IPS-20b (cell line): ENCODE measurements at regions not wholly inside any gene's neighbourhood (a gene's known extent, or its start where the extent isn't known, plus 50 kb on each side); places are given as distances from the start of the nearest gene placed in this dataset.

ENCODE experiments used
- H3K27ac ChIP-seq: one replicate; pipeline ENCODE4 v1.5.1; 2013; ENCODE audit warnings: low read length
- H3K27me3 ChIP-seq: 2 replicates; pipeline ENCODE4 v1.6.1; 2013; ENCODE audit warnings: mild to moderate bottlenecking, low read length, inconsistent platforms; ENCODE audit not compliant: insufficient read depth
- H3K36me3 ChIP-seq: 2 replicates; pipeline ENCODE4 v1.6.1; 2013; ENCODE audit warnings: low read depth, mild to moderate bottlenecking, inconsistent platforms, low read length, moderate library complexity; ENCODE audit not compliant: insufficient read depth
- H3K4me1 ChIP-seq: 2 replicates; pipeline ENCODE4 v1.6.1; 2013; ENCODE audit warnings: mild to moderate bottlenecking, control low read depth, inconsistent platforms, low read length, moderate library complexity; ENCODE audit not compliant: insufficient read depth
- H3K4me3 ChIP-seq: 2 replicates; pipeline ENCODE4 v1.5.1; 2013; ENCODE audit warnings: mild to moderate bottlenecking, low read length, inconsistent platforms
- H3K9ac ChIP-seq: 2 replicates; pipeline ENCODE4 v1.6.1; 2013; ENCODE audit warnings: low read depth, mild to moderate bottlenecking, inconsistent platforms, low read length, moderate library complexity
- H3K9me3 ChIP-seq: 2 replicates; pipeline ENCODE4 v1.6.1; 2013; ENCODE audit warnings: mild to moderate bottlenecking, low read depth, low read length, inconsistent platforms; ENCODE audit not compliant: insufficient read depth

- Histone ChIP-seq H3K27ac (no peak overlapping the region), H3K9ac (no peak overlapping the region), H3K4me3 (no peak overlapping the region), H3K27me3 (no peaks in the 10 kb centered on the region), H3K9me3 (no peaks in the 10 kb centered on the region), H3K4me1 (peaks cover 10% of the 10 kb centered on the region; the same call in 1 of the 2 replicates), H3K36me3 (no peaks in the 10 kb centered on the region)
Measured at GRCh38 chr5:3518051-3518450, 77.6 kb upstream of the IRX1 start.

- no peaks in the 10 kb centered on the region for H3K36me3 ChIP-seq
- H3K27me3 ChIP-seq = no peaks in the 10 kb centered on the region
- H3K4me1 ChIP-seq = peaks cover 10% of the 10 kb centered on the region; the same call in 1 of the 2 replicates
- H3K27ac ChIP-seq = no peak overlapping the region
- H3K9ac ChIP-seq = no peak overlapping the region
- H3K4me3 ChIP-seq = no peak overlapping the region
- H3K9me3 ChIP-seq = no peaks in the 10 kb centered on the region
Measured at GRCh38 chr5:3517348-3517747, 78.3 kb upstream of the IRX1 start.

- Histone ChIP-seq H3K4me1 (peaks cover 7% of the 10 kb centered on the region; the same call in 1 of the 2 replicates), H3K9me3 (peaks cover 16% of the 10 kb centered on the region), H3K36me3 (no peaks in the 10 kb centered on the region), H3K4me3 (no peak overlapping the region), H3K9ac (no peak overlapping the region), H3K27ac (no peak overlapping the region), H3K27me3 (no peaks in the 10 kb centered on the region)
Measured at GRCh38 chr5:3512361-3513095, 83.1 kb upstream of the IRX1 start.

GRCh38 chr5:3511934-3512333 is 83.7 kb upstream of the IRX1 start:
- H3K9ac ChIP-seq = no peak overlapping the region
- H3K36me3 ChIP-seq = no peaks in the 10 kb centered on the region
- no peaks in the 10 kb centered on the region for H3K27me3 ChIP-seq
- H3K27ac ChIP-seq = no peak overlapping the region
- H3K4me3 ChIP-seq = no peak overlapping the region
- peaks cover 16% of the 10 kb centered on the region for H3K9me3 ChIP-seq
- H3K4me1 ChIP-seq = peaks cover 1% of the 10 kb centered on the region; the same call in 1 of the 2 replicates

GRCh38 chr5:3511519-3511918 is 84.1 kb upstream of the IRX1 start:
- H3K4me3 ChIP-seq = no peak overlapping the region

GRCh38 chr5:3510642-3511417 is 84.8 kb upstream of the IRX1 start:
- Histone ChIP-seq H3K9me3 (peaks cover 16% of the 10 kb centered on the region), H3K4me3 (no peak overlapping the region), H3K9ac (no peak overlapping the region), H3K27ac (no peak overlapping the region), H3K36me3 (no peaks in the 10 kb centered on the region), H3K4me1 (no peaks in the 10 kb centered on the region; the same call in 1 of the 2 replicates), H3K27me3 (no peaks in the 10 kb centered on the region)

More at GRCh38 chr5:3511519-3511918, 84.1 kb upstream of the IRX1 start:
- H3K27me3 ChIP-seq = no peaks in the 10 kb centered on the region
- peaks cover 16% of the 10 kb centered on the region for H3K9me3 ChIP-seq
- H3K36me3 ChIP-seq = no peaks in the 10 kb centered on the region
- H3K4me1 ChIP-seq = no peaks in the 10 kb centered on the region; the same call in 1 of the 2 replicates
- no peak overlapping the region for H3K27ac ChIP-seq
- no peak overlapping the region for H3K9ac ChIP-seq

GRCh38 chr5:3509290-3509689 is 86.3 kb upstream of the IRX1 start:
- Histone ChIP-seq H3K4me1 (no peaks in the 10 kb centered on the region; the same call in 1 of the 2 replicates), H3K9ac (no peak overlapping the region), H3K9me3 (peaks cover 16% of the 10 kb centered on the region), H3K27me3 (no peaks in the 10 kb centered on the region), H3K27ac (no peak overlapping the region), H3K36me3 (no peaks in the 10 kb centered on the region), H3K4me3 (no peak overlapping the region)

- H3K9ac ChIP-seq = no peak overlapping the region
- H3K27me3 ChIP-seq = no peaks in the 10 kb centered on the region
- H3K36me3 ChIP-seq = no peaks in the 10 kb centered on the region
- no peak overlapping the region for H3K4me3 ChIP-seq
- peaks cover 16% of the 10 kb centered on the region for H3K9me3 ChIP-seq
- H3K4me1 ChIP-seq = no peaks in the 10 kb centered on the region; the same call in 1 of the 2 replicates
- H3K27ac ChIP-seq = no peak overlapping the region
Measured at GRCh38 chr5:3508395-3508794, 87.2 kb upstream of the IRX1 start.

- Histone ChIP-seq H3K36me3 (no peaks in the 10 kb centered on the region), H3K27me3 (no peaks in the 10 kb centered on the region), H3K4me3 (no peak overlapping the region)
Measured at GRCh38 chr5:3490957-3491507, 104.6 kb upstream of the IRX1 start.

GRCh38 chr5:3489239-3489843 is 106.3 kb upstream of the IRX1 start:
- H3K36me3 ChIP-seq = no peaks in the 10 kb centered on the region
- no peak overlapping the region for H3K4me3 ChIP-seq
- H3K27ac ChIP-seq = no peak overlapping the region
- no peaks in the 10 kb centered on the region for H3K4me1 ChIP-seq
- no peaks in the 10 kb centered on the region for H3K27me3 ChIP-seq
- no peak overlapping the region for H3K9ac ChIP-seq
- no peaks in the 10 kb centered on the region; the same call in 1 of the 2 replicates for H3K9me3 ChIP-seq

More at GRCh38 chr5:3490957-3491507, 104.6 kb upstream of the IRX1 start:
- Histone ChIP-seq H3K9me3 (no peaks in the 10 kb centered on the region; the same call in 1 of the 2 replicates), H3K4me1 (no peaks in the 10 kb centered on the region), H3K9ac (no peak overlapping the region), H3K27ac (no peak overlapping the region)

- Histone ChIP-seq H3K27me3 (no peaks in the 10 kb centered on the region), H3K4me3 (no peak overlapping the region), H3K27ac (no peak overlapping the region), H3K36me3 (no peaks in the 10 kb centered on the region), H3K9me3 (no peaks in the 10 kb centered on the region), H3K4me1 (no peaks in the 10 kb centered on the region), H3K9ac (no peak overlapping the region)
Measured at GRCh38 chr5:3484836-3485235, 110.8 kb upstream of the IRX1 start.
